ENCODE measurements at regions not wholly inside any gene's neighbourhood (a gene's known extent, or its start where the extent isn't known, plus 50 kb on each side); places are given as distances from the start of the nearest gene placed in this dataset.

GRCh38 chr4:138298431-138298830 lies 56.3 kb upstream of the SLC7A11 start:
- ATAC-seq: no peak
- Histone ChIP-seq H3K9me3 (no peaks in the 10 kb centered on the region), H3K36me3 (replicated peaks in 1 of 2; ENCODE audit: insufficient read depth in 1 of 2, low read depth in 2 of 2) (no peaks in the 10 kb centered on the region), H3K27ac (no peak overlapping the region), H3K27me3 (no peaks in the 10 kb centered on the region), H3K4me3 (no peak overlapping the region), H3K4me1 (peaks cover 8% of the 10 kb centered on the region)
- TF ChIP-seq, protein P1, sequence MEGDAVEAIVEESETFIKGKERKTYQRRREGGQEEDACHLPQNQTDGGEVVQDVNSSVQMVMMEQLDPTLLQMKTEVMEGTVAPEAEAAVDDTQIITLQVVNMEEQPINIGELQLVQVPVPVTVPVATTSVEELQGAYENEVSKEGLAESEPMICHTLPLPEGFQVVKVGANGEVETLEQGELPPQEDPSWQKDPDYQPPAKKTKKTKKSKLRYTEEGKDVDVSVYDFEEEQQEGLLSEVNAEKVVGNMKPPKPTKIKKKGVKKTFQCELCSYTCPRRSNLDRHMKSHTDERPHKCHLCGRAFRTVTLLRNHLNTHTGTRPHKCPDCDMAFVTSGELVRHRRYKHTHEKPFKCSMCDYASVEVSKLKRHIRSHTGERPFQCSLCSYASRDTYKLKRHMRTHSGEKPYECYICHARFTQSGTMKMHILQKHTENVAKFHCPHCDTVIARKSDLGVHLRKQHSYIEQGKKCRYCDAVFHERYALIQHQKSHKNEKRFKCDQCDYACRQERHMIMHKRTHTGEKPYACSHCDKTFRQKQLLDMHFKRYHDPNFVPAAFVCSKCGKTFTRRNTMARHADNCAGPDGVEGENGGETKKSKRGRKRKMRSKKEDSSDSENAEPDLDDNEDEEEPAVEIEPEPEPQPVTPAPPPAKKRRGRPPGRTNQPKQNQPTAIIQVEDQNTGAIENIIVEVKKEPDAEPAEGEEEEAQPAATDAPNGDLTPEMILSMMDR (IDR thresholded peaks at IDR 0.05): no peak
- TF ChIP-seq POLR2A (IDR thresholded peaks at IDR 0.05): no peak
- WGBS, 2 donors: 83 to 88% methylated on average over 1 of the region's 1 CpG
- DNase-seq: no peak
- intact Hi-C loops (cut with DNase I): no loop called here

DNA sequence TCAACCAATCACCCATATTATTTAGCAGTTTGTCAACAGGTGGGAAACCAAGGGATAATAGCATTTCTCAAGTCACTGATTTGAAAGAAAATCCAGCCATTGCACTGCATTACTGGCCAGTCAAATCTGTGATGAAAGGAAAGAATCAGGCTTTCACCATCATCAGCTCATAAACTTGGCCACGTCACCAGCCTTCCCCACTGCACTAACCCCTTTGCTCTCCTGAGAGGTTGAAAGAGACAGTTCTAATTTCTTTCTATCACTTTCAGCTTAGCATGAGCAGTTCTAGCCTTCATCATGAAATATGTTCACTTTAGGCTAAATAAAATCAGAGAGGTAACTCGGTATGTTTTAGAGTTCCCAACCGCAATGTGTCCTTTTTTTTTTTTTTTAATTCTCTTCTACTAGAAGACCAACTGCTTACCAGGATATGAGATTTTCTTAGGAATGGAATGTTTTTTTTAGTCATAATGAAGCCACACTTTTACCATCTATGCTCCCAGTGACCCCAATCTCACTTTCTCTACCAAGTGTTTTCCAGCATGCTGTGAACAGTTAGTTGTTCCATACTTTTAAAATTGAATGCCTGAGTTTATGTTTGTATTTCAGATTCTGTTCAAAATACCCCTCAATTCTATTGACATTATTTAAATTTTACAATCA lies 55.7 kb upstream of the SLC7A11 start:
- ATAC-seq (no peak), DNase-seq (no peak)
- no peak overlapping the region for H3K4me3 ChIP-seq
- H3K27me3 ChIP-seq: no peaks in the 10 kb centered on the region
- 72 to 75% methylated on average over 3 of the region's 3 CpGs for WGBS, 2 donors
- no peak overlapping the region for H3K27ac ChIP-seq
- H3K4me1 ChIP-seq: peaks cover 8% of the 10 kb centered on the region
- no peaks in the 10 kb centered on the region for H3K36me3 ChIP-seq (replicated peaks in 1 of 2; ENCODE audit: insufficient read depth in 1 of 2, low read depth in 2 of 2)
- TF ChIP-seq, protein P1 (IDR thresholded peaks at IDR 0.05): no peak
- H3K9me3 ChIP-seq: no peaks in the 10 kb centered on the region
- intact Hi-C loops (cut with DNase I): no loop called here

- no peak for DNase-seq
- ATAC-seq: no peak
- WGBS, 2 donors: 82 to 89% methylated on average over 3 of the region's 3 CpGs
Measured at GRCh38 chr4:138292321-138292720, 50.2 kb upstream of the SLC7A11 start.

More at GRCh38 chr4:138292321-138292720, 50.2 kb upstream of the SLC7A11 start:
- Histone ChIP-seq H3K9me3 (no peaks in the 10 kb centered on the region), H3K27ac (no peak overlapping the region), H3K4me3 (no peak overlapping the region), H3K27me3 (no peaks in the 10 kb centered on the region), H3K36me3 (replicated peaks in 1 of 2; ENCODE audit: insufficient read depth in 1 of 2, low read depth in 2 of 2) (no peaks in the 10 kb centered on the region), H3K4me1 (peaks cover 8% of the 10 kb centered on the region)
- no peak for TF ChIP-seq POLR2A (IDR thresholded peaks at IDR 0.05)
- TF ChIP-seq, protein P1 (IDR thresholded peaks at IDR 0.05): no peak
- intact Hi-C loops (cut with DNase I): no loop called here
